Kidney (tissue), 13 donors: ENCODE measurements at regions not wholly inside any gene's neighbourhood (a gene's known extent, or its start where the extent isn't known, plus 50 kb on each side); places are given as distances from the start of the nearest gene placed in this dataset.

ENCODE experiments used
- DNase-seq, 5 donors: peaks; one replicate each; pipeline ENCODE4 v3.0.0-alpha.2; 2013 to 2020
- FAIRE-seq: peaks from 2 replicates; lab custom pipeline; 2012; peaks lifted over from hg19 to GRCh38; lab: Jason Lieb, UNC
- H3K27ac ChIP-seq, 2 donors: one replicate each; pipeline ENCODE4 v1.7.0; 2013; ENCODE audit warnings: low read depth in 2 of 2, low read length in 2 of 2, inconsistent platforms in 1 of 2
- H3K27me3 ChIP-seq: one replicate; pipeline ENCODE4 v1.7.1; 2013; ENCODE audit warnings: low read length, inconsistent platforms; ENCODE audit not compliant: control insufficient read depth, insufficient read depth
- H3K36me3 ChIP-seq, 3 donors: one replicate each; pipeline versions ENCODE4 v1.7.0 to v1.7.1; 2013; ENCODE audit warnings: low read length in 3 of 3, control low read depth in 1 of 3, inconsistent platforms in 1 of 3; ENCODE audit not compliant: insufficient read depth in 3 of 3, control insufficient read depth in 2 of 3
- H3K4me1 ChIP-seq, 3 donors: one replicate each; pipeline versions ENCODE4 v1.7.0 to v1.7.1; 2013; ENCODE audit warnings: low read length in 3 of 3, inconsistent platforms in 1 of 3, low read depth in 1 of 3; ENCODE audit not compliant: control insufficient read depth in 2 of 3, insufficient read depth in 2 of 3
- H3K4me3 ChIP-seq, 3 donors: one replicate each; pipeline versions ENCODE4 v1.7.0 to v1.8.1; 2013; ENCODE audit warnings: low read length in 3 of 3, control low read depth in 1 of 3, inconsistent platforms in 1 of 3
- H3K9ac ChIP-seq, 3 donors: one replicate each; pipeline versions ENCODE4 v1.7.0 to v1.7.1; 2013; ENCODE audit warnings: low read length in 3 of 3, control low read depth in 1 of 3, inconsistent platforms in 1 of 3
- H3K9me3 ChIP-seq, 3 donors: one replicate each; pipeline versions ENCODE4 v1.7.0 to v1.7.1; 2013; ENCODE audit warnings: low read length in 3 of 3, control low read depth in 1 of 3, inconsistent platforms in 1 of 3; ENCODE audit not compliant: control insufficient read depth in 2 of 3, insufficient read depth in 1 of 3
- CTCF ChIP-seq: IDR thresholded peaks from 3 replicates; pipeline ENCODE4 v1.5.1; 2012; ENCODE audit warnings: mild to moderate bottlenecking, moderate library complexity, borderline replicate concordance; ENCODE audit not compliant: insufficient read depth; ENCODE audit errors: extremely low read depth
- intact Hi-C: fragments of 100-400 bp; cut with DNase I; formaldehyde crosslinking; loops from one replicate; pipeline ENCODE4 v1.11.1; 2022
- donor health status: control.
- donor health status: control.
- donor health status: control.
- donor health status: control.
- donor health status: control.
- donor health status: DM: yes; HTN: yes; CAD: no.
- donor health status: Normal renal cell carcinoma (clear cell type).

DNA sequence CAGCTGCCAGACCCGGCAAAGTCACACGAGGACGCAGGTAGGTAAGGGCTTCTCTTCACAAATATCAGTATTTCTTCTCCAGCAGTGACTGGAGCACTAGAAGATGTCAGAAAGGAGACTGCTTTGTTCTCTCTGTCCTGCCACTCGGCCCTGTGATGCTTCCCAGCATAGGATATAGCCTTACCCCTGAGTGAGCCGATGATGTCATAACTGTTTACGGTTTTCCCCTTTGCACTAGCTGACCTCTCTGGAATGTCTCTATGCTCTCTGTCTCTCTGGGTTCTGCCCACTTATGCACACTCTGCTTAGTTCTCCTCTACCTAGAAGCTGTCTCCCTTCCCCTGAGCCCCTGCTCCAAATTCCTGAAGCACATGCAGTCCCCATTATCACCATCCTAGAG, 167.5 kb upstream of the PODXL start:
- H3K36me3 ChIP-seq, result no peaks in the 10 kb centered on the region
- no peak overlapping the region for H3K9ac ChIP-seq
- FAIRE-seq (no peak), DNase-seq (peak in 3 of 5 donors; percentile 12 to 36 (median 32))
- no peaks in the 10 kb centered on the region for H3K4me1 ChIP-seq
- TF ChIP-seq CTCF, result no peak
- intact Hi-C loops, result no loop called here
- no peaks in the 10 kb centered on the region for H3K27me3 ChIP-seq
- no peak overlapping the region for H3K4me3 ChIP-seq
- no peak overlapping the region for H3K27ac ChIP-seq
- no peaks in the 10 kb centered on the region for H3K9me3 ChIP-seq

GRCh38 chr7:131722371-131722770, 165.9 kb upstream of the PODXL start:
- no peak for TF ChIP-seq CTCF
- H3K36me3 ChIP-seq, result no peaks in the 10 kb centered on the region
- no peak overlapping the region for H3K27ac ChIP-seq
- DNase-seq (no peak), FAIRE-seq (no peak)
- no peaks in the 10 kb centered on the region for H3K4me1 ChIP-seq
- intact Hi-C loops, result no loop called here
- no peaks in the 10 kb centered on the region for H3K9me3 ChIP-seq
- H3K9ac ChIP-seq, result no peak overlapping the region
- H3K27me3 ChIP-seq, result no peaks in the 10 kb centered on the region
- H3K4me3 ChIP-seq, result no peak overlapping the region

- intact Hi-C loops, result no loop called here
- H3K27me3 ChIP-seq, result no peaks in the 10 kb centered on the region
- H3K9me3 ChIP-seq, result no peaks in the 10 kb centered on the region
- H3K4me3 ChIP-seq, result no peak overlapping the region
- DNase-seq (no peak), FAIRE-seq (no peak)
- H3K9ac ChIP-seq, result no peak overlapping the region
- H3K36me3 ChIP-seq, result no peaks in the 10 kb centered on the region
- no peak overlapping the region for H3K27ac ChIP-seq
- TF ChIP-seq CTCF, result no peak
- H3K4me1 ChIP-seq, result no peaks in the 10 kb centered on the region
Measured at GRCh38 chr7:131721660-131722059, 165.2 kb upstream of the PODXL start.

DNA sequence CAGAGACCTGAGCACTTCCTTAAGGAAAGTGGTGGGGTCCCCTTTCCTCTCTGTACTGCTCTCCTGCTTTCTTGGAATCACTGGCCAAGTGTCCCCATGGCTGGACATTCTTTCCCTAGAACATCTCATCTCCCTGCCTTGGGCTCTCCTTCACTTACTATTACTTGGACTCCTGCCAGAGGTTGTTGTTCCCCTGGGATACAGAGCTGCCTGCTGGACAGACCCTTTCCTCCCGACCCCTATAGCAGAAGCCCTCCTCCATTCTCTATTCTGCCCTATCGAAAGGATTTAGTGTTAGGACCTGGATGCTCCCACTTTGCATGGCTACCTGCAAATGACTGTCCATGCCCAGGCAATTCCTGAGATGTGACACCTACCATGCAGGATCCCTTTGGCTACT, 164.3 kb upstream of the PODXL start:
- FAIRE-seq, result no peak
- Histone ChIP-seq H3K4me1 (no peaks in the 10 kb centered on the region), H3K9ac (no peak overlapping the region), H3K4me3 (no peak overlapping the region), H3K9me3 (no peaks in the 10 kb centered on the region), H3K27ac (no peak overlapping the region), H3K36me3 (no peaks in the 10 kb centered on the region), H3K27me3 (no peaks in the 10 kb centered on the region)
- intact Hi-C loops, result no loop called here
- DNase-seq, result no peak
- TF ChIP-seq CTCF, result no peak
